Stimulated activated CD4-positive, alpha-beta T cell treated with anti-CD3 and anti-CD28 coated beads, Interleukin-4, amount 100 ng/mL, for 4 hours (primary cell): ENCODE measurements at regions not wholly inside any gene's neighbourhood (a gene's known extent, or its start where the extent isn't known, plus 50 kb on each side); places are given as distances from the start of the nearest gene placed in this dataset.
"Not testable (repeated sequence)": the region's sequence is repeated elsewhere in the genome, so short reads cannot be mapped to it uniquely, and the experiment has no call there.

Experiments
- DNase-seq, 2 experiments: peaks; one replicate each; pipeline ENCODE4 v3.0.0-alpha.2; 2020

DNA sequence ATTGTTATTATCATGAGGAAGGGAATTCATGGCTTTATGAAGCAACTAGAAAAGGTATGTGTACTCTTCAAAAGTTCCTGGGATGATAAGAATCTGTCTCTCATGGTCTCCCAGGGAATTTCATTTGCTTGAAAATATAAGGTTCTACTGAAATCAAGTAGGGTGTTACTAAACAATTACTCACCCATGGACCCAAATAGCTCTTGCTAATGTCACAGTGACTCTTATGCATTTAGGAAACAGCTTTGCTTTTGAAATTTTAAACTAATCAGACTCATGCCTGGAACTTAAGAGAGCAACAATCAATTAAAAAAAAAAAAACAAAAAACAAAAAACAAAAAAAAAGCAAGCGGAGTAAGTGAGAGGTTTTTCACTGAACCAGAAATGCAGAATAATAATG lies 1546.3 kb upstream of the TENM4 start:
- no peak for DNase-seq

DNA sequence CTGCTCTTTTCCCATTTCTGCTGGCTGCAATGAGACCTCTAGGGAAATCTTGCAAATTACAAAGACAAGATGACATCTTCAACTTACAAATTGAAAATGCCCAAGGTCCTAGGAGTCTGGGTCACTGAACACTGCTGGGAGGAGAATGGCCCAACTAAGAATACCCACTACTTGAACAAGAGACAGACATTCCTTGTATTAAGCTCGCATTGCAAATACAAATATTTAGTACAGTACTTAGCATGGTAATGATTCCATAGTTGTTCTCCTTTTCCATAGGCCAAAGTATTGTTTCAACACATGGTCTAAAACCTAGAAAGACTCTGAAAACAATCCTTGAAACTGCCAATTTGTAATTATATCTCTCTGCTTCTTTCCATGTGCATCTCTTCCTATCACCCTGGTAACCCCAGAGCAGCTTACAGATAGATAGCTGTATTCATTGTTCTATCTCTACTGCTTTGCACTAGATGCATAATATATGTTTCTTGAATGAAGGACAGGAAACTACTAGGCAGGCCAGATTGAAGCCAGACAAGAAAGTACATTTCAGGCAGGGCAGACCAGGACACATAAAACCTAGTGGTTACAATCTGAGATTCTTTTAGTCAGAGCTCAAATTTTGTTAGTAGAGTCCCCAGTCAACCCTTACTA lies 1545.7 kb upstream of the TENM4 start:
- no peak for DNase-seq

DNA sequence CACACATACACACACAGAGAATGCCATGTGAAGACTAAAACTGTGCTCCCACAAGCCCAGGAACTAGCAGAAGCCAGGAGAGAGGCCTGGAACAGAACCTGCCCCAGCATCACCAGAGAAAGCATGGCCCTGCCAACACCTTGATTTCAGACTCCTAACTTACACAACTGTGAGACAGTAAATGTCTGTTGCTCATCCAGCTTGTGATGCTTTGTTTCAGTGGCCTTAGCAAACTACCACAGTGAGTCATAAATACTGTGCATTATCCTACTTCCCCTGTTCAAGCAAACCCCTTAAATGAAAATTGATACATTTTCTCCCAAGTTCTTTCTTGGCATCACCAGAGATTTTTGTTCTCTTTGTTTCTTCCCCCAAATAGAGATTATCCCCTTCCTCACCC lies 1539.4 kb upstream of the TENM4 start:
- no peak for DNase-seq

DNA sequence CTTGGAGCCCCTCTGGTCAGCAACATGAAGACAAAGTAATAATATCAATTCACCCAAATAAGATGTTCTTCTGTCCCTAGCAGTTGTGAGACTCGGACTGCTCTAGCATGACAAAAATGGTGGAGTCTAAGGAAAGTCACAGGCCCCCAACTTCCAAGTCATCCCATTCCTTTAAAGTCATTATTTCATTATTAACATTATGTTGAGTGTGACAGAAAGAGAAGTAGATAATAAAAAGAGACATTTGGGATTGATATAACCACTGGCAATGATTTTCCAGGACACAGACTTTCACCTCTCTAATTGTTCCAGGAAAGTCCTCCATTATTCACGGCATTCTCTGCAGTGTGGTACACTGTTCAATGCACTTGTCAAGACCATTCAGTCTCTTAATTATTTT lies 1533.0 kb upstream of the TENM4 start:
- DNase-seq = no peak

DNA sequence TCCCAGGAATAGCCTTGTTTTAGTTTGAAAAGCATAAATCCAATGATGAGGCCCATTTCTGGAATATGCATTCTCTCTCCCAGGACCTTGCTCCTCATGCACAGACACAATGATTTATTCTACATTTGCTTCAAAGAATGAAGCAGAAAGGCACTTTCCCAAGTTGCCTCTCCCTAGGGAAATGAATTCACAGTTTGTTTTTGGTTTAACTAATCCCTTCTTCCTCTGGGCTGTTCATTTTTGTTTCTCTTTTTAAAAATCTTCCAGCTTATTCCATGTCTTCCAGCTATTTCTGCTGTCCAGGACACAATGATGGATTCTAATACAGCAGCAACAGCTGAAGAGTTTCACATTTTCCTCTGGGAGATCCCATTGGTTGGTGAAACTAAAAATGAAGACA lies 1529.2 kb upstream of the TENM4 start:
- no peak for DNase-seq

DNA sequence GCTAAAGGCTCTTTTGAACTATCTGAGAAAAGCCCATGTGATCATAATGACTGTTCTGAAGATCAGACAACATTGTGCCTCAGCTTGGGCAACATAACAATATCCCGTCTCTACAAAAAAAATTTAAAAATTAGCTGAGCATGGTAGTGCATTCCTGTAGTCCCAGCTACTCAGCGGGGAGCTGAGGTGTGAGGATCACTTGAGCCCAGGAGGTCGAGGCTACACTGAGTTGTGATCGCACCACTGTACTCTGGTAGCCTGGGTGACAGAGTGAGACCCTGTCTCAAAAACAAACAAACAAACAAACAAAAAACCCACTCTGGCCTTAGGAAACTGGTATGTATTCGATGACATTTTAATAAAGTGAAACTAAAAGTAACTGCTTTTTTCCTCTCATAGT lies 1526.8 kb upstream of the TENM4 start:
- no peak for DNase-seq

DNA sequence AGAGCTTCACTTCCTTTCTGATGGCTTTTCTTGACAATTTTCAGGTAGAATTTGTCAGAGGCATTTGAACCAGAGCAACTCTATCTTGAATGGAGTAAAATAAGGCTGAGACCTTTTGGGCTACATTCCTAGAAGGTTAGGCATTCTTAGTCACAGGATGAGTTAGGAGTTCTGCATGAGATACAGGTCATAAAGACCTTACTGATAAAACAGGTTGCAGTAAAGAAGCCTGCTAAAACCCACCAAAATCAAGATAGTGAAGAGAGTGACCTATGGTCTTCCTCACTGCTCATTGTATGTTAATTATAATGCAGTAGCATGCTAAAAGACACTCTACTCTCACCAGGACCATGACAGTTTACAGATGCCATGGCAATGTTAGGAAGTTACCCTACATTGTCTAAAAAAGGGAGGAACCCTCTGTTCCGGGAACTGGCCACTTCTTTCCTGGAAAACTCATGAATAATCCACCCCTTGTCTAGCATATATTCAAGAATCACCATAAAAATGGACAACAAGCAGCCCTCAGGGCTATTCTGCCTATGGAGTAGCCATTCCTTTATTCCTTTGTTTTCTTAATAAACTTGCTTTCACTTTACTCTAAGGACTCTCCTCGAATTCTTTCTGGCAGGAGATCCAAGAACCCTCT lies 1519.7 kb upstream of the TENM4 start:
- DNase-seq = no peak

DNA sequence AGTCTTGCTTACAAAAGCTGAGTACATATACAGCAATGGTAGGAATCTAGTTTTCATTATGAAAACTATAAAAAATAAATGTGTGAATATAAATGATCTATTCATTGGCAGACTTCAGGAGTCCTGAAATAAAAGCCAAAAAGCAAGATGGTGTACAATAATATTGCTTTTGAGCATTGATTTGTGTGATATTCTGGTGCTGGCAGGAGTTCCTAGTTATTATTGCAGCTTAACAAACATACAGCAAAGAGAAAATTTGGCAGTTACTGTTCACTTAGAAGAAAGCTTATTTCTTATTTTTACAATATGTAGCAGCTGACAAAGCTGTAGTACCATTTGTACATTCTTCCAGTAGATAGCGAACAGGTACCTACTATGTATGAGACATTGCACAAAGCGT lies 1518.9 kb upstream of the TENM4 start:
- no peak for DNase-seq

DNA sequence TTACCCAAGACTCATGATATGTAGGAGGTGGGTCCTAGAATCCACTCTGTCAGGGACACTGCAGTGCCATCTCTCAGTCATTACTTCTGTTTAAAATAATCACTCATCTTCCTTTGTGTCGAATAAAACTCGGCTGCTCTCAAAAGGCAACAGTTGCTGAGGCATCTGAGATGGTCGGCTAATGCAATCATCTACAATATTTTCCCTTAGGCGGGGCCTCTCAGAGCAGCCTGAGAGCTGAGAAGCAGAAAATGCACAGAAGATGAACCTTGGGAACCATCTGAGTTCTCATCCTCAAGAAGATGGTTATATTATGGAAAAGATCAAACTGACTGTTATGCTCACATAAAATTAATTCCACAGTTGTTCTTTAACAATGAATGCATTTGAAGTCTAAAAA lies 1518.2 kb upstream of the TENM4 start:
- DNase-seq = no peak

DNA sequence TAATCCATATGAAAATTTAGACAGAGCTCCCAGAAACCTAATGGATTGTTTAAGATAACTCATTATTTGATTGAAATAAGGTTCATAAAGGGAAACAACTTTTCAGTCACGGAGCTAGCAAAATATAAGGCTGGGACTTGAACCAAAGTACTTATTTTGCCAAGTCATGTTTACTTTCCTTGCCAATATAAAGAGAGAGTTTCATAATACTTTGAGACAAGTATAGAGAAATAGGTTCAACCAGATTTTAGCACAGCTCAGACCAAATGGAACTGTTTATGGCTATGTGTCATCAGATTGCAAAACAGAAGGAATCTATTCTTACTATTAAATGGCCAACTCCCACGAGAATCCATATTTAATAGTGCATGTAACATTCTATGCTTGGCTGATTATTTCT lies 1517.5 kb upstream of the TENM4 start:
- DNase-seq = no peak

DNA sequence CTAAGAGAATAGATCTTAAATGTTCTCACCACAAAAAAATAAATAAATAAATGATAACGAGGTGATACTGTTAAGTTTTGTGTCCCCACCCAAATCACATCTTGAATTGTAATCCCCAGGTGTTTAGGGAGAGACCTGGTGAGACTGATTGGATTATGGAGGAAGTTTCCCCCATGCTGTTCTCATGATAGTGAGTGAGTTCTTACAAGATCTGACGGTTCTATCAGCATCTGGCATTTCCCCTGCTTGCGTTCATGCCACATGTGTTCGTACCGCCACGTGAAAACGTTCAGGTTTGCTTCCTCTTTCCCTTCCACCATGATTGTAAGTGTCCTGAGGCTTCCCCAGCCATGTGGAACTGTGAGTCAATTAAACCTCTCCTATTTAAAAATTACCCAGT lies 1514.8 kb upstream of the TENM4 start:
- DNase-seq = no peak

DNA sequence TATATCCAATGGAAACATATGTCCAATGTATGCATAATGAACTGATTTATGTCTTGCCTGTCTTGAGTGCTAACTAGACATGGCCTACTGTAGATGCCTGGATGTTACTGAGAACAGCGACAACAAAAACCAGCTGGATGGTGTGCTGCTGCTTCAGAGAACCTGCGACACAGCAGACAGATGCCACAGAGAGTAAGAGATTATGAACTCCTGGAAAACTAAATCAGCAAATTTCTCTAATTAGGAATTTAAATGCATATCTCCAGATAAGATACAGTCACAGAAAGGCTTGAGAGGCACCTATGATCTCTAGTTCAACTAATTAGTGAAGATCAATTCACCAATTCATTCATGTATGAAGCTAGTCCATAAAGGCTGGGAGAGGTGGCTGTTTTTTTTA lies 1508.0 kb upstream of the TENM4 start:
- DNase-seq = no peak

DNA sequence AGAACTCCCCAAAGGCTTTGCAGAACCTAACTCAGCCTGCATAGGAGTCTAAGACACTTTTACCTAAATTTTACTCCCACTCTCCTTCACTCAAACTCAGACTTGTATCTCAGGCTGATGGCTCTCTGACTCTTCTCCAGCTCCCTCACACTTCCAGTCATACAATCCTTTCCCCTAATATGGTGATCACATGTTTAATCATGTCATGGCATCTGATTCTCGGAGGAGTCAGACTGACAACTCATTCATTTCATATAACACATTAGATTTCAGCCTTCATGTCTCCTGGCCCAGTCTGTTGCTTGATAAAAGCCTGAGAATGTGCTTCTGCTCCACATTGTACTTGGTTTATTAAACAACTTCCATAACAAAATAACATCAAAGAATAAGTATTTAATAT lies 1503.9 kb upstream of the TENM4 start:
- DNase-seq = no peak

DNA sequence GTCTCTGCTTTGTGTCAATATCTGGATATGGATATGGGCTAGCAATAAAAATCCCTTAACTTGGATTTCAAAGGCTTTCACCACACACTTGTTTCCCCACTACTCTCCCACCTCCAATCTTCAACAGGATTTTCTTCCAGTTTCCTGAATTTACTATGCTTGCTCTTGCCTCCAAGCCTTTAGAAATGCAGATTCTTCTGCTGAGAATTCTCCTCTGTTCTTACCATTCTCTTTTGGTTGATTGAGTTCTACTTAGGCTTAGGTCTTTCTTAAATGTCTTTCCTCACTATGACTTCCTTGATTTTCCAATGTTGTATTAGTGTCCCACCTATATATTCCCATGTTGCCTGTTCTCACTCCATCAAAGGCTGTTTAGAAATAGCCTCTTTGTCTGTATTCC lies 1502.4 kb upstream of the TENM4 start:
- DNase-seq = no peak

DNA sequence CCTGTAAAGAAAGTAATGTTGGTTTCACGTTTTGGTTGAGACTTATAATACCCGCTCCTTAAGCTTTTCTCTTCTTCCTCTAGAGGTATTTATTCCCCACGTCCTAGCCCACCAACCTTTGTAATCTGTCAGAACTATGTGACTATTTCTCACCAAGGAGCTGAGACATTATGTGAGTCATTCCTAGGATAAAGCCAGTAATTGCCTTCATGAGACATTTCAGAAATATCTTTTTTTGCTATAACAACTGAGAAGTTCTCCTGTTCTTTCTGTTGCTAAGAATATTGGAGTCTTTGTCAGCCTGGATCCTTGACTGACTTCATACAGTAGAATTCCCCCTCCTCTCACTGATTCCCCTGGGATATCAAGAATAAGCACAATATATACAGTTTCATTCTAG lies 1497.0 kb upstream of the TENM4 start:
- DNase-seq = no peak

DNA sequence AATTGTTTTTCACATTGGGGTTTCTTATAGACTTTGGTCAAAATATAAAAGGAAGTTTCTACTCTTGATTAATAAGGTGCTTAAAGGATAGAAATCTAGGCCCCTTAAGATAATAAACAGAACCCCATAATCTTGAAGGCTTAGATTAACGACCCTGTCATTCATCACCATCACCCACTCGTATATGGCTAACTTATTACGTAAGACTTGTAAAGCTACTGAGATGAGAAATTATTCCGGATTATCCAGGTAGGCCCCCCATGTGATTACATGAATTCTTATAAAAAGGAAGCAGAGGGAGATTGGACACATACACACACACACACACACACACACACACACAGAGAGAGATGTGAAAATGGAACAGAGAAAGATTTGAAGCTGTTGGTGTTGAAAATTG lies 1489.2 kb upstream of the TENM4 start:
- no peak for DNase-seq

DNA sequence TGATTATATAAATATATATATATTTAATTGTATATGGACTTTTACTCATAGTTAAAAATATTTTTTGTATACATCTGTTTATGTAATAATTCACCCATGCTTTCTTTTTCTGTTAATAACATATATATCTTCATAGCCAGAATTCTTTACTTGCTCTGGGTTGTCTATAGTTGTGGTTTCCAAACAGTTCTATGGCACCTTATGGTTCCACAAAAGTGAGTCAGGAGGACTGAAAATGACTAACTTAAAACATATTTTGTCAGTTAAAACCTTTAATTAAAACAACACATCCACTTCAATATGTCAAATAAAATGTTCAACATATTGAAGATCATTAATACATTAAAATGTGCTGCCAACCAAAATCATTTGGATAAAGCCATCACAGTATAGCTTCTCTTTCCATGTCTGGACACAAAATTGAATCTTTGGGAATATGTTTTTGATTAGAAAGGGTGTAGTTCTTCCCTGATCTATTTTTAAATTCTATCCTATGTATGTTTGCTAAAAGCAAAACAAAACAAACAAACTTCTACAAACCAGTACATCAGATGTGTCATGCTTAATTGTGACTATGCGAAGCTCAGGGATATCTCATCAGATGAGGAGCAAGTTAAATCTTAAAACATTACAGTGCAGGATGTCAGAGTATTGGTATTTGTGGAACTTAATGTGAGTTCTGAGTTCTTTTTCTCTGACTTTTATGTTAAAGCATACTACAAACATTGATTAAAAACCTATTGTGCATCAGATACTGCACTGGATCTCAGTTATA lies 1488.4 kb upstream of the TENM4 start:
- DNase-seq = no peak

DNA sequence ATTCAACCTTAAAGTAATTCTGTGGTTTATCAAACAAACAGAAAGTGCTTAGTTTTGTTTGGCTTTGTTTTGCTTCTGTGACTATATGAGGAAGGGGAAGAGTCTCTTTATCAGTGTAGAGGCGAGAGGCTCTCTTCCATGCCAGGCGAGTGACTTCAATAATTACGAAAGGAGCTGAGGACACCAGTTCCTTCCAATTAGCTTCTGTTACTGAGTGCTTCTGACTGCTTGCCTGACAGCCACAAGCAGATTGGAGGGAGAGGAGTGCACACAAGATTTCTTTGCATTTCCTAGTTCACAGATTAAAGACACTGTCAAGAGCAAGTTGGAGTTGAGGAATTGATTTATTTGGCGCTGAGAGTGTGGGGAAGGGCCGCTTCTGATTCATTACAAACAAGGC lies 1484.5 kb upstream of the TENM4 start:
- DNase-seq = no peak

DNA sequence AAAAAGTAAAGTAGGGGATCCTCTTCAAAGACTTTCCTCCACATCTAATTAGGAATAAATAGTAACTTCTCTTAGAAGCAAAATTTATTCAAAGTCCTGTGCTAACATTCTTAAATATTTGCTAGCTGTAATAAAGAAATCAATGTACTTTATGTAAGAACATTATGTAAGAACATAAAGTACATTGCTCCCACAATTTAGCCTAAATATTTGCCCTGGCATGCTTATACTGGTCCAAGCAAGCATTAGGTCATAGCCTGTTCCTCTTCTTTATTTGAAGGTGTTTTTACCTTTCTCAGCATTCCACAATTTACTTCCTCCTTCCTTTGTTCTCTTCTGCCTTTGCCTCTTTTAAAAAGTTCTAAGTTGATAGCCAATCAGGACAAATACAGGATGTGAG lies 1480.5 kb upstream of the TENM4 start:
- DNase-seq = not testable (repeated sequence)

DNA sequence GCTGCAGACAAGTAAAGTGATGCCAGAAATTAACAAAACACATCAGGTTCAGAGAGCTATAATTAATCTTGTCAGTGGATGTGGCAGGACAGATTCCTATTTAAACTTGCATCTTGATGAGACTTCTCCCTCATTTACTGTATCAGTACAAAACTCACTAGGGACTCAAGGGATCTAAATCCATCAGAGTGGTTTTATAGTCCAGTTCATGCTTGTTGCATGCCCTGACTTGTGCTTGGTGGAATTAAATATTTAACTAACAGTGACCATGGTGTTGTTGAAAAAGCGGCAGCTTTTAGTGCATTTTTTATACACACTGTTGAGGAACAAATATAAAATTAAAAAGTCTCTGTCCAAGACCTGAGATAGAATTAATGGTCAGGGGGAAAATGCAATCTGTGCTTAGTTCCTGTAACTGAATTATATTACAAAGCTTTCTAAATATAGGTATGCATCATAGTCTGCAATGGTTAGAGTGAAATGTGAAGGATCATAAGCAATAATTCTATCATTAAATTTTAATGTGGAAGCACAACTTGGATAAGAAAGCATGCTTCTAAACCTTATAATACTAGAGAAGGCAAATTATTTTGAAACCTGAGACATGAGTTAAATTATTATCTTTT lies 1475.5 kb upstream of the TENM4 start:
- DNase-seq = no peak

DNA sequence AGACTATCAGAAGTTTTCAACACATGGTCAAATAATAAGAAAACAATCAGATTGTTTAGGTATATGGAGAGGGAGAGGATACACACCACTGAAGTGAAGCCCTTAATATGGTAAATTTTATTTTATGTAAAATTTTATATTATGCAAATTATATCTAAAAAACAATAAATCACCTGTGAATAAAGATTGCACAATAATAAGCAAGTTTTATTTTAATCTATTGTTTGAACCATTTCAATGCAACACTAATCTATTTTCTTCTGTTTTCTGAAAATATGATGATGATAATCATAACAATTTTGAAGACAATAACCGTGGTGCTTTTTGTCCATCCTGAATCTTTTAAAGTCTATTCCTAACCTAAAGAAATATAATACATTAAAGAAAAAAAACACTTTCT lies 1473.5 kb upstream of the TENM4 start:
- DNase-seq = no peak

DNA sequence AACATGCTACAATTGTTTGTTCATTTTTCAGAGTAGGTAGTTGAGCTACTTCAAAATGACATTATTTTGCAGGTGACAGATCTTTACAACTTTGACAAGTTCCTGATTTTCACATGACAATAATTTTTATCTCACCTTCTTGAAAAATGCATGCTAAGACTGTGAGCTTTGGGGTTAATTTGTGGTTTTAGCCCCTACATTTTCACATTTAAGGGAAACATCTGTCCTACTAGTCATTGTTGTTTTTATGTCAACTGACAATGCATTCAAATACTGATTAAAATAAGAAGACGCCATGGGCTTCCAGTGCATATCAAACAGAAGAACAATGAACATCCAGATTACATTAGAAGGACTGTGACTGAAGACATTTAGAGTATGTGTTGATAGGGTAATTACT lies 1470.8 kb upstream of the TENM4 start:
- no peak for DNase-seq

DNA sequence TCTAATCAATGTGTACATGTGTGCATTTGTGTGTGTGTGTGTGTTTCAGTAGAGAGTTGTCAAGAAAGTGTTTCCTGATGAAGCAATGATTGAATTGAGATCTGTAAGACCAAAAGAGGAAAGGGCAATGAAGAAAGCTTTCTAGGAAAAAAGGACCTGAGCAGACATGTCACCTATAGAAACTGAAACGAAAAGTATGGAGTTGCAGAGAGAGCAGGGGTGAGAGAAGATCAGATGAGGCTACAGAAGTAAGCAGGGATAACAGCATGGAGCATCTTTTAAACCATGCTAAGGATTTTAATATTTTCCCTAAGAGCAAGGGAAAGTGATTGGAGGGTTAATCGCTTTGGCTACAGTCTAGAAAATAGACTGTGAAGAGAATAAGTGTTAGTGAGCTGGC lies 1459.4 kb upstream of the TENM4 start:
- no peak for DNase-seq

DNA sequence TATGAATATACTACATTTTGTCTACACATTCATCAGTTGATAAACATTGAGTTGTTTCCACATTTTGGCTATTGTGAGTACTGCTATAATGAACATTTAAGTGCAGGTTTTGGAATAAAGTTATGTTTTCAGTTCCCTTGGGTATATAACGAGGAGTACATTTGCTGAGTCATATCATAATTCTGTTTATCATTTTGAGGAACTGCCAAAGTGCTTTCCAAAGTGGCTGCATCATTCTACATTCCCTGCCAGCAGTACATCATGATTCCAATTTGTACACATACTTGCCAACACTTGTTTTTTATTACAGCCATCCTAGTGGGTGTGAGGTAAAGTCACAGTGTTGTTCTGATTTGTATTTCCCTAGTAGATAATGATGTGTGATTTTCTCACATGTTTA lies 1458.6 kb upstream of the TENM4 start:
- no peak for DNase-seq
